ENCODE measurements at regions not wholly inside any gene's neighbourhood (a gene's known extent, or its start where the extent isn't known, plus 50 kb on each side); places are given as distances from the start of the nearest gene placed in this dataset.

DNA sequence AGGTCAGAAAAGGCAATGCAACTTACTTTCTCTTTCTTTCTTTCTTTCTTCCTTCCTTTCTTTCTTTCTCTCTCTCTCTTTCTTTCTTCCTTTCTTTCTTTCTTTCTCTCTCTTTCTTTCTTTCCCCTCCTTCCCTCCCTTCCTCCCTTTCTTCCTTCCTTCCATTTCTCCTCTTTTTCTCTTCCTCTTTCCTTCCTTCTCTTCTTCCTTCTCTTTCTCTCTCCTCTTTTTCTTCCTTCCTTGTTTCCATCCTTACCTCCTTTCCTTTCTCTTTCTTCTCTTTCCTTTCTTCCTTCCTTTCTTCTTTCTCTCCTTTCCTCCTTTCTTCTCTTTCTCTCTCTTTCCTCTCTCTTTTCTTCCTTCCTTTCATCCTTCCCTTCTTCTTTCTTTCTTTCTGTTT is 819.8 kb upstream of the SOX9 start:
- no peak for ATAC-seq
- no peak for TF ChIP-seq ZNF331 (CRISPR knock-in tag; IDR thresholded peaks at IDR 0.05; ENCODE audit: low read depth)
- TF ChIP-seq, protein P1, sequence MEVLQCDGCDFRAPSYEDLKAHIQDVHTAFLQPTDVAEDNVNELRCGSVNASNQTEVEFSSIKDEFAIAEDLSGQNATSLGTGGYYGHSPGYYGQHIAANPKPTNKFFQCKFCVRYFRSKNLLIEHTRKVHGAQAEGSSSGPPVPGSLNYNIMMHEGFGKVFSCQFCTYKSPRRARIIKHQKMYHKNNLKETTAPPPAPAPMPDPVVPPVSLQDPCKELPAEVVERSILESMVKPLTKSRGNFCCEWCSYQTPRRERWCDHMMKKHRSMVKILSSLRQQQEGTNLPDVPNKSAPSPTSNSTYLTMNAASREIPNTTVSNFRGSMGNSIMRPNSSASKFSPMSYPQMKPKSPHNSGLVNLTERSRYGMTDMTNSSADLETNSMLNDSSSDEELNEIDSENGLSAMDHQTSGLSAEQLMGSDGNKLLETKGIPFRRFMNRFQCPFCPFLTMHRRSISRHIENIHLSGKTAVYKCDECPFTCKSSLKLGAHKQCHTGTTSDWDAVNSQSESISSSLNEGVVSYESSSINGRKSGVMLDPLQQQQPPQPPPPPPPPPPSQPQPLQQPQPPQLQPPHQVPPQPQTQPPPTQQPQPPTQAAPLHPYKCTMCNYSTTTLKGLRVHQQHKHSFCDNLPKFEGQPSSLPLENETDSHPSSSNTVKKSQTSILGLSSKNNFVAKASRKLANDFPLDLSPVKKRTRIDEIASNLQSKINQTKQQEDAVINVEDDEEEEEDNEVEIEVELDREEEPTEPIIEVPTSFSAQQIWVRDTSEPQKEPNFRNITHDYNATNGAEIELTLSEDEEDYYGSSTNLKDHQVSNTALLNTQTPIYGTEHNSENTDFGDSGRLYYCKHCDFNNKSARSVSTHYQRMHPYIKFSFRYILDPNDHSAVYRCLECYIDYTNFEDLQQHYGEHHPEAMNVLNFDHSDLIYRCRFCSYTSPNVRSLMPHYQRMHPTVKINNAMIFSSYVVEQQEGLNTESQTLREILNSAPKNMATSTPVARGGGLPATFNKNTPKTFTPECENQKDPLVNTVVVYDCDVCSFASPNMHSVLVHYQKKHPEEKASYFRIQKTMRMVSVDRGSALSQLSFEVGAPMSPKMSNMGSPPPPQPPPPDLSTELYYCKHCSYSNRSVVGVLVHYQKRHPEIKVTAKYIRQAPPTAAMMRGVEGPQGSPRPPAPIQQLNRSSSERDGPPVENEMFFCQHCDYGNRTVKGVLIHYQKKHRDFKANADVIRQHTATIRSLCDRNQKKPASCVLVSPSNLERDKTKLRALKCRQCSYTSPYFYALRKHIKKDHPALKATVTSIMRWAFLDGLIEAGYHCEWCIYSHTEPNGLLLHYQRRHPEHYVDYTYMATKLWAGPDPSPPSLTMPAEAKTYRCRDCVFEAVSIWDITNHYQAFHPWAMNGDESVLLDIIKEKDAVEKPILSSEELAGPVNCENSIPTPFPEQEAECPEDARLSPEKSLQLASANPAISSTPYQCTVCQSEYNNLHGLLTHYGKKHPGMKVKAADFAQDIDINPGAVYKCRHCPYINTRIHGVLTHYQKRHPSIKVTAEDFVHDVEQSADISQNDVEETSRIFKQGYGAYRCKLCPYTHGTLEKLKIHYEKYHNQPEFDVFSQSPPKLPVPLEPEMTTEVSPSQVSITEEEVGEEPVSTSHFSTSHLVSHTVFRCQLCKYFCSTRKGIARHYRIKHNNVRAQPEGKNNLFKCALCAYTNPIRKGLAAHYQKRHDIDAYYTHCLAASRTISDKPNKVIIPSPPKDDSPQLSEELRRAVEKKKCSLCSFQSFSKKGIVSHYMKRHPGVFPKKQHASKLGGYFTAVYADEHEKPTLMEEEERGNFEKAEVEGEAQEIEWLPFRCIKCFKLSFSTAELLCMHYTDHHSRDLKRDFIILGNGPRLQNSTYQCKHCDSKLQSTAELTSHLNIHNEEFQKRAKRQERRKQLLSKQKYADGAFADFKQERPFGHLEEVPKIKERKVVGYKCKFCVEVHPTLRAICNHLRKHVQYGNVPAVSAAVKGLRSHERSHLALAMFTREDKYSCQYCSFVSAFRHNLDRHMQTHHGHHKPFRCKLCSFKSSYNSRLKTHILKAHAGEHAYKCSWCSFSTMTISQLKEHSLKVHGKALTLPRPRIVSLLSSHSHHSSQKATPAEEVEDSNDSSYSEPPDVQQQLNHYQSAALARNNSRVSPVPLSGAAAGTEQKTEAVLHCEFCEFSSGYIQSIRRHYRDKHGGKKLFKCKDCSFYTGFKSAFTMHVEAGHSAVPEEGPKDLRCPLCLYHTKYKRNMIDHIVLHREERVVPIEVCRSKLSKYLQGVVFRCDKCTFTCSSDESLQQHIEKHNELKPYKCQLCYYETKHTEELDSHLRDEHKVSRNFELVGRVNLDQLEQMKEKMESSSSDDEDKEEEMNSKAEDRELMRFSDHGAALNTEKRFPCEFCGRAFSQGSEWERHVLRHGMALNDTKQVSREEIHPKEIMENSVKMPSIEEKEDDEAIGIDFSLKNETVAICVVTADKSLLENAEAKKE (CRISPR knock-in tag; IDR thresholded peaks at IDR 0.05): no peak
- TF ChIP-seq, protein P2, sequence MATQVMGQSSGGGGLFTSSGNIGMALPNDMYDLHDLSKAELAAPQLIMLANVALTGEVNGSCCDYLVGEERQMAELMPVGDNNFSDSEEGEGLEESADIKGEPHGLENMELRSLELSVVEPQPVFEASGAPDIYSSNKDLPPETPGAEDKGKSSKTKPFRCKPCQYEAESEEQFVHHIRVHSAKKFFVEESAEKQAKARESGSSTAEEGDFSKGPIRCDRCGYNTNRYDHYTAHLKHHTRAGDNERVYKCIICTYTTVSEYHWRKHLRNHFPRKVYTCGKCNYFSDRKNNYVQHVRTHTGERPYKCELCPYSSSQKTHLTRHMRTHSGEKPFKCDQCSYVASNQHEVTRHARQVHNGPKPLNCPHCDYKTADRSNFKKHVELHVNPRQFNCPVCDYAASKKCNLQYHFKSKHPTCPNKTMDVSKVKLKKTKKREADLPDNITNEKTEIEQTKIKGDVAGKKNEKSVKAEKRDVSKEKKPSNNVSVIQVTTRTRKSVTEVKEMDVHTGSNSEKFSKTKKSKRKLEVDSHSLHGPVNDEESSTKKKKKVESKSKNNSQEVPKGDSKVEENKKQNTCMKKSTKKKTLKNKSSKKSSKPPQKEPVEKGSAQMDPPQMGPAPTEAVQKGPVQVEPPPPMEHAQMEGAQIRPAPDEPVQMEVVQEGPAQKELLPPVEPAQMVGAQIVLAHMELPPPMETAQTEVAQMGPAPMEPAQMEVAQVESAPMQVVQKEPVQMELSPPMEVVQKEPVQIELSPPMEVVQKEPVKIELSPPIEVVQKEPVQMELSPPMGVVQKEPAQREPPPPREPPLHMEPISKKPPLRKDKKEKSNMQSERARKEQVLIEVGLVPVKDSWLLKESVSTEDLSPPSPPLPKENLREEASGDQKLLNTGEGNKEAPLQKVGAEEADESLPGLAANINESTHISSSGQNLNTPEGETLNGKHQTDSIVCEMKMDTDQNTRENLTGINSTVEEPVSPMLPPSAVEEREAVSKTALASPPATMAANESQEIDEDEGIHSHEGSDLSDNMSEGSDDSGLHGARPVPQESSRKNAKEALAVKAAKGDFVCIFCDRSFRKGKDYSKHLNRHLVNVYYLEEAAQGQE (IDR thresholded peaks at IDR 0.05; ENCODE audit: unreplicated experiment): no peak
- TF ChIP-seq CREB1 (CRISPR knock-in tag; IDR thresholded peaks at IDR 0.05; ENCODE audit: low read depth): no peak
- TF ChIP-seq, protein P3, sequence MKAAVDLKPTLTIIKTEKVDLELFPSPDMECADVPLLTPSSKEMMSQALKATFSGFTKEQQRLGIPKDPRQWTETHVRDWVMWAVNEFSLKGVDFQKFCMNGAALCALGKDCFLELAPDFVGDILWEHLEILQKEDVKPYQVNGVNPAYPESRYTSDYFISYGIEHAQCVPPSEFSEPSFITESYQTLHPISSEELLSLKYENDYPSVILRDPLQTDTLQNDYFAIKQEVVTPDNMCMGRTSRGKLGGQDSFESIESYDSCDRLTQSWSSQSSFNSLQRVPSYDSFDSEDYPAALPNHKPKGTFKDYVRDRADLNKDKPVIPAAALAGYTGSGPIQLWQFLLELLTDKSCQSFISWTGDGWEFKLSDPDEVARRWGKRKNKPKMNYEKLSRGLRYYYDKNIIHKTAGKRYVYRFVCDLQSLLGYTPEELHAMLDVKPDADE (IDR thresholded peaks at IDR 0.05): no peak
- TF ChIP-seq, protein P4, sequence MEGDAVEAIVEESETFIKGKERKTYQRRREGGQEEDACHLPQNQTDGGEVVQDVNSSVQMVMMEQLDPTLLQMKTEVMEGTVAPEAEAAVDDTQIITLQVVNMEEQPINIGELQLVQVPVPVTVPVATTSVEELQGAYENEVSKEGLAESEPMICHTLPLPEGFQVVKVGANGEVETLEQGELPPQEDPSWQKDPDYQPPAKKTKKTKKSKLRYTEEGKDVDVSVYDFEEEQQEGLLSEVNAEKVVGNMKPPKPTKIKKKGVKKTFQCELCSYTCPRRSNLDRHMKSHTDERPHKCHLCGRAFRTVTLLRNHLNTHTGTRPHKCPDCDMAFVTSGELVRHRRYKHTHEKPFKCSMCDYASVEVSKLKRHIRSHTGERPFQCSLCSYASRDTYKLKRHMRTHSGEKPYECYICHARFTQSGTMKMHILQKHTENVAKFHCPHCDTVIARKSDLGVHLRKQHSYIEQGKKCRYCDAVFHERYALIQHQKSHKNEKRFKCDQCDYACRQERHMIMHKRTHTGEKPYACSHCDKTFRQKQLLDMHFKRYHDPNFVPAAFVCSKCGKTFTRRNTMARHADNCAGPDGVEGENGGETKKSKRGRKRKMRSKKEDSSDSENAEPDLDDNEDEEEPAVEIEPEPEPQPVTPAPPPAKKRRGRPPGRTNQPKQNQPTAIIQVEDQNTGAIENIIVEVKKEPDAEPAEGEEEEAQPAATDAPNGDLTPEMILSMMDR (conservative IDR thresholded peaks at IDR 0.05; ENCODE audit: low read depth in 2 of 2): no peak
- H4K20me1 ChIP-seq (replicated peaks; ENCODE audit: insufficient read depth): no peaks in the 10 kb centered on the region
- no peak overlapping the region for H3K27ac Mint-ChIP-seq
- H3K4me2 ChIP-seq: no peak overlapping the region
- H3F3A ChIP-seq (replicated peaks; ENCODE audit: low read depth): no peaks in the 10 kb centered on the region
- H3K9me3 Mint-ChIP-seq: peaks cover 8% of the 10 kb centered on the region
- H3K79me2 ChIP-seq (replicated peaks; ENCODE audit: insufficient read depth): no peaks in the 10 kb centered on the region
- DNase-seq (ENCODE audit: low spot score): no peak
- no peak overlapping the region for H3K4me3 ChIP-seq
- H3K4me3 Mint-ChIP-seq: no peak overlapping the region
- H3K9me2 ChIP-seq (ENCODE audit: insufficient read depth): peaks cover 6% of the 10 kb centered on the region
- H3K36me3 Mint-ChIP-seq (ENCODE audit: low read depth): peaks cover 7% of the 10 kb centered on the region; the same call in 2 of the 3 replicates
- peaks cover 6% of the 10 kb centered on the region; the same call in 1 of the 2 replicates for H3K4me1 ChIP-seq (ENCODE audit: insufficient read depth)
- no peak overlapping the region for H3K27ac ChIP-seq (ENCODE audit: low read depth)
- H3K36me3 ChIP-seq (ENCODE audit: insufficient read depth): no peaks in the 10 kb centered on the region
- H3K27me3 ChIP-seq (ENCODE audit: insufficient read depth): no peaks in the 10 kb centered on the region
- H3K4me1 Mint-ChIP-seq: peaks cover 14% of the 10 kb centered on the region
- H3K27me3 Mint-ChIP-seq (ENCODE audit: insufficient read depth, low read depth, poor library complexity): peaks cover 3% of the 10 kb centered on the region
- H2AFZ ChIP-seq: no peak overlapping the region

Data from GM23338 (cell line).